ENCODE measurements at regions not wholly inside any gene's neighbourhood (a gene's known extent, or its start where the extent isn't known, plus 50 kb on each side); places are given as distances from the start of the nearest gene placed in this dataset.

- DNase-seq: no peak
- no peak for TF ChIP-seq POLR2A (IDR thresholded peaks at IDR 0.05; ENCODE audit: low read length)
Measured at GRCh38 chr13:90968166-90968904, 379.2 kb upstream of the MIR17HG start.

- DNase-seq: no peak
Measured at GRCh38 chr13:90974249-90974975, 373.1 kb upstream of the MIR17HG start.

GRCh38 chr13:90979059-90979458 is 368.4 kb upstream of the MIR17HG start:
- no peak for TF ChIP-seq GATA1 (IDR thresholded peaks at IDR 0.05; ENCODE audit: low read depth, low read length)
- TF ChIP-seq POLR2A (IDR thresholded peaks at IDR 0.05; ENCODE audit: low read length): no peak
- DNase-seq: no peak

More at GRCh38 chr13:90974249-90974975, 373.1 kb upstream of the MIR17HG start:
- TF ChIP-seq GATA1 (IDR thresholded peaks at IDR 0.05; ENCODE audit: low read depth, low read length): no peak
- no peak for TF ChIP-seq POLR2A (IDR thresholded peaks at IDR 0.05; ENCODE audit: low read length)

- DNase-seq: no peak
- TF ChIP-seq POLR2A (IDR thresholded peaks at IDR 0.05; ENCODE audit: low read length) (no peak), GATA1 (IDR thresholded peaks at IDR 0.05; ENCODE audit: low read depth, low read length) (no peak)
Measured at GRCh38 chr13:90984756-90985155, 362.7 kb upstream of the MIR17HG start.

GRCh38 chr13:90995001-90995400 is 352.5 kb upstream of the MIR17HG start:
- no peak for DNase-seq
- TF ChIP-seq GATA1 (IDR thresholded peaks at IDR 0.05; ENCODE audit: low read depth, low read length) (no peak), POLR2A (IDR thresholded peaks at IDR 0.05; ENCODE audit: low read length) (no peak)

- TF ChIP-seq POLR2A (IDR thresholded peaks at IDR 0.05; ENCODE audit: low read length) (no peak), GATA1 (IDR thresholded peaks at IDR 0.05; ENCODE audit: low read depth, low read length) (no peak)
Measured at GRCh38 chr13:90995614-90996013, 351.9 kb upstream of the MIR17HG start.

GRCh38 chr13:90997951-90998350 is 349.5 kb upstream of the MIR17HG start:
- TF ChIP-seq GATA1 (IDR thresholded peaks at IDR 0.05; ENCODE audit: low read depth, low read length): no peak
- TF ChIP-seq POLR2A (IDR thresholded peaks at IDR 0.05; ENCODE audit: low read length): no peak
- DNase-seq: no peak

More at GRCh38 chr13:90995614-90996013, 351.9 kb upstream of the MIR17HG start:
- no peak for DNase-seq

- TF ChIP-seq POLR2A (IDR thresholded peaks at IDR 0.05; ENCODE audit: low read length) (no peak), GATA1 (IDR thresholded peaks at IDR 0.05; ENCODE audit: low read depth, low read length) (no peak)
- no peak for DNase-seq
Measured at GRCh38 chr13:90999401-90999800, 348.1 kb upstream of the MIR17HG start.

GRCh38 chr13:91001371-91001770 is 346.1 kb upstream of the MIR17HG start:
- TF ChIP-seq POLR2A (IDR thresholded peaks at IDR 0.05; ENCODE audit: low read length): no peak
- no peak for TF ChIP-seq GATA1 (IDR thresholded peaks at IDR 0.05; ENCODE audit: low read depth, low read length)
- no peak for DNase-seq

GRCh38 chr13:91014696-91015095 is 332.8 kb upstream of the MIR17HG start:
- no peak for DNase-seq
- no peak for TF ChIP-seq GATA1 (IDR thresholded peaks at IDR 0.05; ENCODE audit: low read depth, low read length)
- TF ChIP-seq POLR2A (IDR thresholded peaks at IDR 0.05; ENCODE audit: low read length): no peak

GRCh38 chr13:91017031-91017668 is 330.3 kb upstream of the MIR17HG start:
- peak; percentile 49 to 67 for DNase-seq
- no peak for TF ChIP-seq GATA1 (IDR thresholded peaks at IDR 0.05; ENCODE audit: low read depth, low read length)
- no peak for TF ChIP-seq POLR2A (IDR thresholded peaks at IDR 0.05; ENCODE audit: low read length)

GRCh38 chr13:91017669-91018053 is 329.8 kb upstream of the MIR17HG start:
- TF ChIP-seq GATA1 (IDR thresholded peaks at IDR 0.05; ENCODE audit: low read depth, low read length) (no peak), POLR2A (IDR thresholded peaks at IDR 0.05; ENCODE audit: low read length) (no peak)
- peak; percentile 14 to 39 for DNase-seq

GRCh38 chr13:91020461-91021034 is 326.9 kb upstream of the MIR17HG start:
- no peak for TF ChIP-seq GATA1 (IDR thresholded peaks at IDR 0.05; ENCODE audit: low read depth, low read length)
- DNase-seq: no peak

- TF ChIP-seq POLR2A (IDR thresholded peaks at IDR 0.05; ENCODE audit: low read length) (no peak), GATA1 (IDR thresholded peaks at IDR 0.05; ENCODE audit: low read depth, low read length) (no peak)
- DNase-seq: no peak
Measured at GRCh38 chr13:91024157-91024792, 323.2 kb upstream of the MIR17HG start.

Measured in erythroblast (primary cell).